SK-N-DZ (cell line): ENCODE measurements at regions not wholly inside any gene's neighbourhood (a gene's known extent, or its start where the extent isn't known, plus 50 kb on each side); places are given as distances from the start of the nearest gene placed in this dataset.

Source experiments
- DNase-seq: peaks from one replicate; pipeline ENCODE4 v3.0.0-alpha.2; 2015; ENCODE audit warnings: low spot score

- no peak for DNase-seq
These were observed 453.9 kb downstream of the ADAMTS20 start for GRCh38 chr12:43098071-43098470.

- no peak for DNase-seq
These were observed 454.5 kb downstream of the ADAMTS20 start for GRCh38 chr12:43097471-43097870.

- DNase-seq = no peak
These were observed 456.2 kb downstream of the ADAMTS20 start for GRCh38 chr12:43095669-43096280.

GRCh38 chr12:43094886-43095575, 457.0 kb downstream of the ADAMTS20 start:
- DNase-seq = no peak

- no peak for DNase-seq
These were observed 461.0 kb downstream of the ADAMTS20 start for GRCh38 chr12:43090981-43091380.

GRCh38 chr12:43087195-43088091, 464.6 kb downstream of the ADAMTS20 start:
- DNase-seq = no peak

- DNase-seq = no peak
These were observed 472.5 kb downstream of the ADAMTS20 start for GRCh38 chr12:43079476-43079875.

- no peak for DNase-seq
These were observed 473.0 kb downstream of the ADAMTS20 start for GRCh38 chr12:43078976-43079375.

GRCh38 chr12:43072431-43072830, 479.6 kb downstream of the ADAMTS20 start:
- DNase-seq = no peak

GRCh38 chr12:43069768-43070221, 480.2 kb upstream of the PRICKLE1 start:
- DNase-seq = no peak

- DNase-seq = no peak
These were observed 476.9 kb upstream of the PRICKLE1 start for GRCh38 chr12:43066471-43066870.

- DNase-seq = no peak
These were observed 474.1 kb upstream of the PRICKLE1 start for GRCh38 chr12:43063650-43064049.

- DNase-seq = no peak
These were observed 472.8 kb upstream of the PRICKLE1 start for GRCh38 chr12:43062201-43062895.

GRCh38 chr12:43060742-43061141, 471.2 kb upstream of the PRICKLE1 start:
- no peak for DNase-seq

- no peak for DNase-seq
These were observed 469.1 kb upstream of the PRICKLE1 start for GRCh38 chr12:43058616-43059015.

GRCh38 chr12:43057566-43057965, 468.0 kb upstream of the PRICKLE1 start:
- DNase-seq = no peak

GRCh38 chr12:43054085-43054484, 464.5 kb upstream of the PRICKLE1 start:
- DNase-seq = no peak

GRCh38 chr12:43052441-43052840, 462.9 kb upstream of the PRICKLE1 start:
- DNase-seq = no peak

GRCh38 chr12:43044241-43044640, 454.7 kb upstream of the PRICKLE1 start:
- no peak for DNase-seq

- no peak for DNase-seq
These were observed 449.4 kb upstream of the PRICKLE1 start for GRCh38 chr12:43038991-43039390.

- DNase-seq = no peak
These were observed 440.4 kb upstream of the PRICKLE1 start for GRCh38 chr12:43029971-43030370.

- DNase-seq = no peak
These were observed 439.3 kb upstream of the PRICKLE1 start for GRCh38 chr12:43028826-43029225.
